ENCODE measurements at regions not wholly inside any gene's neighbourhood (a gene's known extent, or its start where the extent isn't known, plus 50 kb on each side); places are given as distances from the start of the nearest gene placed in this dataset.

GRCh38 chr15:98202256-98202655 lies 241.8 kb downstream of the ARRDC4 start:
- Histone ChIP-seq H3K9me3 (ENCODE audit: control insufficient read depth, insufficient read depth, low read length) (no peaks in the 10 kb centered on the region), H3K79me2 (ENCODE audit: control insufficient read depth, low read length) (no peaks in the 10 kb centered on the region), H4K20me1 (ENCODE audit: control insufficient read depth, insufficient read depth, low read depth, low read length) (no peaks in the 10 kb centered on the region), H3K4me3 (ENCODE audit: low read length) (no peak overlapping the region), H3F3A (ENCODE audit: control insufficient read depth, insufficient read depth) (no peaks in the 10 kb centered on the region), H3K27ac (ENCODE audit: low read depth, low read length) (no peak overlapping the region), H3K27me3 (ENCODE audit: control insufficient read depth, low read length) (no peaks in the 10 kb centered on the region), H3K36me3 (ENCODE audit: control insufficient read depth, low read length) (no peaks in the 10 kb centered on the region), H3K4me1 (ENCODE audit: control insufficient read depth, low read length) (no peaks in the 10 kb centered on the region), H3K9me2 (replicated peaks; ENCODE audit: control insufficient read depth, low read length) (no peaks in the 10 kb centered on the region), H3K4me2 (ENCODE audit: low read length) (no peak overlapping the region)
- TF ChIP-seq EZH2phosphoT487 (IDR thresholded peaks at IDR 0.05; ENCODE audit: borderline replicate concordance, low read length), result no peak
- no peak for TF ChIP-seq CTCF (IDR thresholded peaks at IDR 0.05; ENCODE audit: low read depth, low read length, poor library complexity, severe bottlenecking)

- H4K20me1 ChIP-seq (ENCODE audit: control insufficient read depth, insufficient read depth, low read depth, low read length), result no peaks in the 10 kb centered on the region
- no peak overlapping the region for H3K4me2 ChIP-seq (ENCODE audit: low read length)
- H3K36me3 ChIP-seq (ENCODE audit: control insufficient read depth, low read length), result no peaks in the 10 kb centered on the region
- no peaks in the 10 kb centered on the region for H3K9me2 ChIP-seq (replicated peaks; ENCODE audit: control insufficient read depth, low read length)
- no peaks in the 10 kb centered on the region for H3K27me3 ChIP-seq (ENCODE audit: control insufficient read depth, low read length)
- no peaks in the 10 kb centered on the region for H3K9me3 ChIP-seq (ENCODE audit: control insufficient read depth, insufficient read depth, low read length)
- no peak overlapping the region for H3K4me3 ChIP-seq (ENCODE audit: low read length)
- H3K27ac ChIP-seq (ENCODE audit: low read depth, low read length), result no peak overlapping the region
- no peak for TF ChIP-seq CTCF (IDR thresholded peaks at IDR 0.05; ENCODE audit: low read depth, low read length, poor library complexity, severe bottlenecking)
- TF ChIP-seq EZH2phosphoT487 (IDR thresholded peaks at IDR 0.05; ENCODE audit: borderline replicate concordance, low read length), result no peak
- H3K4me1 ChIP-seq (ENCODE audit: control insufficient read depth, low read length), result no peaks in the 10 kb centered on the region
- no peaks in the 10 kb centered on the region for H3K79me2 ChIP-seq (ENCODE audit: control insufficient read depth, low read length)
- no peaks in the 10 kb centered on the region for H3F3A ChIP-seq (ENCODE audit: control insufficient read depth, insufficient read depth)
Measured at GRCh38 chr15:98203872-98204660, 243.6 kb downstream of the ARRDC4 start.

- H3K4me1 ChIP-seq (ENCODE audit: control insufficient read depth, low read length), result no peaks in the 10 kb centered on the region
- H3K4me2 ChIP-seq (ENCODE audit: low read length), result no peak overlapping the region
- no peaks in the 10 kb centered on the region for H3K9me3 ChIP-seq (ENCODE audit: control insufficient read depth, insufficient read depth, low read length)
- no peak for TF ChIP-seq CTCF (IDR thresholded peaks at IDR 0.05; ENCODE audit: low read depth, low read length, poor library complexity, severe bottlenecking)
- no peak for TF ChIP-seq EZH2phosphoT487 (IDR thresholded peaks at IDR 0.05; ENCODE audit: borderline replicate concordance, low read length)
- H3K27ac ChIP-seq (ENCODE audit: low read depth, low read length), result no peak overlapping the region
- no peak overlapping the region for H3K4me3 ChIP-seq (ENCODE audit: low read length)
- no peaks in the 10 kb centered on the region for H3K36me3 ChIP-seq (ENCODE audit: control insufficient read depth, low read length)
- no peaks in the 10 kb centered on the region for H3K27me3 ChIP-seq (ENCODE audit: control insufficient read depth, low read length)
- no peaks in the 10 kb centered on the region for H4K20me1 ChIP-seq (ENCODE audit: control insufficient read depth, insufficient read depth, low read depth, low read length)
- H3F3A ChIP-seq (ENCODE audit: control insufficient read depth, insufficient read depth), result no peaks in the 10 kb centered on the region
- H3K79me2 ChIP-seq (ENCODE audit: control insufficient read depth, low read length), result no peaks in the 10 kb centered on the region
- no peaks in the 10 kb centered on the region for H3K9me2 ChIP-seq (replicated peaks; ENCODE audit: control insufficient read depth, low read length)
Measured at GRCh38 chr15:98207928-98208327, 247.4 kb downstream of the ARRDC4 start.

Data from DOHH2 (cell line).